HG03469 (cell line): ENCODE measurements at regions not wholly inside any gene's neighbourhood (a gene's known extent, or its start where the extent isn't known, plus 50 kb on each side); places are given as distances from the start of the nearest gene placed in this dataset.
"Not testable (repeated sequence)": the region's sequence is repeated elsewhere in the genome, so short reads cannot be mapped to it uniquely, and the experiment has no call there.

Experiments used
- ATAC-seq: cut with Tn5 transposase; IDR thresholded peaks from one replicate; pipeline ENCODE4 v1.9.1; 2021; ENCODE audit warnings: mild to moderate bottlenecking, moderate library complexity, moderate number of reproducible peaks; ENCODE audit not compliant: unreplicated experiment

GRCh38 chr2:129488376-129488775, 491.1 kb upstream of the RAB6C start:
- no peak for ATAC-seq

- no peak for ATAC-seq
Observed at GRCh38 chr2:129490641-129491040, 488.8 kb upstream of the RAB6C start.

GRCh38 chr2:129491308-129491707, 488.2 kb upstream of the RAB6C start:
- ATAC-seq = no peak

- no peak for ATAC-seq
Observed at GRCh38 chr2:129492548-129492947, 486.9 kb upstream of the RAB6C start.

- no peak for ATAC-seq
Observed at GRCh38 chr2:129499747-129500146, 479.7 kb upstream of the RAB6C start.

GRCh38 chr2:129502781-129503180, 476.7 kb upstream of the RAB6C start:
- ATAC-seq = no peak

GRCh38 chr2:129504646-129505045, 474.8 kb upstream of the RAB6C start:
- ATAC-seq = no peak

- no peak for ATAC-seq
Observed at GRCh38 chr2:129518937-129519336, 460.5 kb upstream of the RAB6C start.

GRCh38 chr2:129532158-129532557, 447.3 kb upstream of the RAB6C start:
- ATAC-seq = not testable (repeated sequence)

- no peak for ATAC-seq
Observed at GRCh38 chr2:129548880-129549279, 430.6 kb upstream of the RAB6C start.

- ATAC-seq = no peak
Observed at GRCh38 chr2:129550536-129550935, 428.9 kb upstream of the RAB6C start.

GRCh38 chr2:129554373-129554772, 425.1 kb upstream of the RAB6C start:
- no peak for ATAC-seq

GRCh38 chr2:129559101-129559500, 420.4 kb upstream of the RAB6C start:
- ATAC-seq = no peak

GRCh38 chr2:129565551-129566109, 413.8 kb upstream of the RAB6C start:
- ATAC-seq = no peak

GRCh38 chr2:129570812-129571211, 408.7 kb upstream of the RAB6C start:
- ATAC-seq = not testable (repeated sequence)

- no peak for ATAC-seq
Observed at GRCh38 chr2:129575431-129575830, 404.0 kb upstream of the RAB6C start.

GRCh38 chr2:129575880-129576279, 403.6 kb upstream of the RAB6C start:
- no peak for ATAC-seq

GRCh38 chr2:129580001-129580400, 399.5 kb upstream of the RAB6C start:
- ATAC-seq = no peak

GRCh38 chr2:129585760-129586159, 393.7 kb upstream of the RAB6C start:
- ATAC-seq = no peak

GRCh38 chr2:129587426-129588064, 391.9 kb upstream of the RAB6C start:
- ATAC-seq = no peak

GRCh38 chr2:129604560-129604959, 374.9 kb upstream of the RAB6C start:
- ATAC-seq = no peak

GRCh38 chr2:129605646-129606045, 373.8 kb upstream of the RAB6C start:
- ATAC-seq = no peak
